HG03045 (cell line): ENCODE measurements at regions not wholly inside any gene's neighbourhood (a gene's known extent, or its start where the extent isn't known, plus 50 kb on each side); places are given as distances from the start of the nearest gene placed in this dataset.

ENCODE experiments used
- ATAC-seq: cut with Tn5 transposase; IDR thresholded peaks from one replicate; pipeline ENCODE4 v1.9.1; 2021; ENCODE audit warnings: mild to moderate bottlenecking, moderate library complexity; ENCODE audit not compliant: unreplicated experiment

- ATAC-seq, result no peak
Measured at GRCh38 chr11:32039149-32039548, 51.7 kb upstream of the RCN1 start.

- ATAC-seq, result no peak
Measured at GRCh38 chr11:32034680-32035079, 56.2 kb upstream of the RCN1 start.

- ATAC-seq, result no peak
Measured at GRCh38 chr11:32034149-32034548, 56.7 kb upstream of the RCN1 start.

- no peak for ATAC-seq
Measured at GRCh38 chr11:32033491-32033890, 57.4 kb upstream of the RCN1 start.

GRCh38 chr11:32033067-32033466, 57.8 kb upstream of the RCN1 start:
- ATAC-seq, result no peak

GRCh38 chr11:32032478-32032877, 58.4 kb upstream of the RCN1 start:
- ATAC-seq, result peak; percentile 45

GRCh38 chr11:32032052-32032451, 58.8 kb upstream of the RCN1 start:
- ATAC-seq, result no peak

- ATAC-seq, result no peak
Measured at GRCh38 chr11:32030875-32031503, 59.9 kb upstream of the RCN1 start.

- ATAC-seq, result no peak
Measured at GRCh38 chr11:32029721-32030120, 61.2 kb upstream of the RCN1 start.

- no peak for ATAC-seq
Measured at GRCh38 chr11:32028201-32028600, 62.7 kb upstream of the RCN1 start.

GRCh38 chr11:32026766-32027165, 64.1 kb upstream of the RCN1 start:
- no peak for ATAC-seq

- ATAC-seq, result no peak
Measured at GRCh38 chr11:32024948-32025347, 65.9 kb upstream of the RCN1 start.

- no peak for ATAC-seq
Measured at GRCh38 chr11:32023370-32024305, 67.2 kb upstream of the RCN1 start.

- no peak for ATAC-seq
Measured at GRCh38 chr11:32018672-32019071, 72.2 kb upstream of the RCN1 start.

- no peak for ATAC-seq
Measured at GRCh38 chr11:32016111-32016510, 74.8 kb upstream of the RCN1 start.

- ATAC-seq, result no peak
Measured at GRCh38 chr11:32015427-32015826, 75.4 kb upstream of the RCN1 start.

GRCh38 chr11:32013603-32014002, 77.3 kb upstream of the RCN1 start:
- ATAC-seq, result no peak

- ATAC-seq, result no peak
Measured at GRCh38 chr11:32012049-32012448, 78.8 kb upstream of the RCN1 start.

GRCh38 chr11:32008880-32009551, 81.9 kb upstream of the RCN1 start:
- no peak for ATAC-seq

- ATAC-seq, result peak; percentile 60
Measured at GRCh38 chr11:32006799-32007388, 84.0 kb upstream of the RCN1 start.

GRCh38 chr11:32005786-32006416, 85.0 kb upstream of the RCN1 start:
- ATAC-seq, result no peak
